Renal cortical epithelial cell (primary cell): ENCODE measurements at regions not wholly inside any gene's neighbourhood (a gene's known extent, or its start where the extent isn't known, plus 50 kb on each side); places are given as distances from the start of the nearest gene placed in this dataset.
"Not testable (repeated sequence)": the region's sequence is repeated elsewhere in the genome, so short reads cannot be mapped to it uniquely, and the experiment has no call there.

Experiments used
- DNase-seq: peaks from one replicate; pipeline ENCODE4 v3.0.0-alpha.2; 2011; ENCODE audit warnings: low read depth

DNA sequence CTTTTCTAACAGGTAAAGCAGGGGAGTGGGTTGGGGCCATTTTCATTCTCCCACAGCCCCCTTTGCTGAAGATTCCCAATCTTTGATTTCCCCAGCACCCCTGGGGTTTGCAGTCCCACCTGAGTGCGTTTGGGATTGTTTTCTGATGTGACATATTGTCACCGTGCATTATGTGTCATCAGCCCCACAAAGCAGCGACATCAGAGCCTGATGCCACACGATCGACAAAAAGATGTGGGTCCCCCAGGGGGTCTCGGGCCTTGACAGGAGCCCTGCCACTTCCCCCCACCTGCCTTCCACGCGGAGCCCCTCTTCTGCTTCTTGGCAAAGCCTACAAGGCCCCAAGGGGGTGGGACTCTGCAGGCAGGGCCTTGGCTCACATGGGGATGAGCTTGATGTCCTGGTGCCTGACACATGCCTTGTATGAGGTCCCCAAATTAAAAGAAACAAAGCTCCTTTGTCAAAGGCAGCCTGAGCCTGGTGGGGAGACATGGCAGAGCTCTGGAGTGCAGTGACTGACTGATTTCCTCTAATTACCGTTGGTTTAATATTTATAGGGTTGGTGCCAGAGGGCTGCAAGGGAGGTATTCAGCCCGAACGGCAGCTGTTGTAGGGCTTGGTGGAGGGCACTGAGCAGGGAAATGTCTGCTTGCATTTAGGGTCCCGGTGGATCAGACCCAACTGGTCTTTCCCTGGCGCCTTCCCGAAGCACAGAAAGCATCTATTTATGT lies 149.2 kb downstream of the MIAT start:
- DNase-seq: no peak

DNA sequence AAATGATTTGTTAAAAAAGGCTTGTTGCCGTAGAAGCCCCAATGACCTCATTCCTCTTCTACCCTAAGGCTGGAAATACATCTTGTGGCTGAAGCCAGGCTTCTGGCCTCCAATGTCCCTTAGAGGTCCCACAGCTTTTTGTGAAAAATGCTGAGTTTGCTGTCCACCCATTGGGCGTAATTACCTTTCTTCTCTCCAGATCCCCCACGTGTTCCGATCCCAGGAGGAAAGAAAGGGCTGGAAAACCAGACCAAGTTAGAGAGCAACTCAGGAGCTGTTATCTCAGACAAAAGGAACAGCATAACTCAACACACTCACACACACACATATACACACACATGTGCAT lies 154.2 kb downstream of the MIAT start:
- DNase-seq: no peak

DNA sequence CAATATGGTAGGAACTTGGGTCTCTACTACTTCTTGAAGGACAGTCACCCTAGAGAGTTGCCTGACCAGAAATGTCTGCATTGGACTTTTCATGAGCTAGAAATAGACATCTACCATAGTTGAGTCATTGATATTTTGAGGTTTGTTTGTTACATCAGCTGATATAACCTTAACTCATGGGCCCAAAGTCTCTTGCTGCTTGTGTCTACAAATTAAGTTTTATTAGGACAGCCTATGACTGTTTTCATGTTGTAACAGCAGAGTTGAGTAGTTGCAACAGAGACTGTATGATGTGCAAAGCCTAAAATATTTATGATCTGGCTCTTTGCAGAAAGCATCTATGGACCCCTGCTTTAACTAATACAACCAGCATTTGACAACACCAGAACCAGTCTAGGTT lies 155.3 kb downstream of the MIAT start:
- no peak for DNase-seq

DNA sequence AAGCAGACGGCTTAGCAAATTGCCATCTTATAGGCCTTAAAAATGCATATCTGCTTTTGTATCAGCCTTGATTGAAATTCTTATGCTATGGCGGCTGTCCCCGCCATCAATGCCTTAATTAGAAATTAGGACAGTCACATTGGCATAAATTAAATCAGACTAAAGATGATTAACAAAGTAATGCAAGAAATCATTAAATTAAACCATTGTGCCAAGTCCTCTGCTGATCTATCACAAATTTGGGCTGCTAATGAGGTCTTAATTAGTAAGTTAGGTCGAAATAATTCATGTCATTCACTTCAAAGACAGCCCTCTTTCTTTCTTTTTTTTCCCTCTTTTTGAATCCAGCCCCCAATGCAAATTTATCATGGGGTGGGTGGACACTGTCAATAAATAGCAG lies 159.3 kb downstream of the MIAT start:
- DNase-seq: no peak

DNA sequence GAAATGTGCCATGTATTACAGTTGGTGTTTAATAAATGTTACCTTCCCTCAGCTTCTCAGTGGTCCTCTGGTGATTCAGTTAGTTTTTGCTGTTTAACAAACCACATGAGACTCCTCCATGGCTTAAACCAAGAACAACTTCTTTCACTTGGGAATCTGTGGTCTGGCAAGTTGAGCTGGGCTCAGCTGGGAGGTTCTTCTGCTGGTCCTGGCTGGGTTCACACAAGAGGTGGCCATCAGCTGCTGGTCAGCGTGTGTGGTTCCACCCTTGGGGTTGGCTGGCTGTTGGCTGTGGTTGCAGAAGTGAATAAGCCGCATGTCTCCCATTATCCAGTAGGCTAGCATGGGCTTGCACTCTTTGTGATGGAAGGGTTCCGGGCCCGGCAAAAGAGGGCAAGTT lies 160.5 kb downstream of the MIAT start:
- DNase-seq: no peak

DNA sequence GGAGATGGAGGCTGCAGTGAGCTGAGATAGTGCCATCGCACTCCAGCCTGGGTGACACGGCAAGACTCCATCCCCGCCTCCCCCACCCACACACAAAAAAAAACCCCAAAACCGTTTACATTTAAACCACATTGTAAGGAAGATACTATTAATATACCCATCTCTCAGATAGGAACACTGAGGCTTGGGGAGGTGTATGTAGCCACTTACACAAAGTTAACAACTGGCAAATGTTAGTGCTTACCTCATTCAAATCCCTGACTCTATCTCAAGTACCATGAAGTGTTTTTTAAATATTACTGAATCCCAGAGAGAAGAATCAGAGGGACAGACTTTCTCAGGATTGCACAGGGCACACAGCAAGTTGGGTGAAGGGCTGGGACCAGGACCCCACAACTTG lies 164.5 kb downstream of the MIAT start:
- no peak for DNase-seq

DNA sequence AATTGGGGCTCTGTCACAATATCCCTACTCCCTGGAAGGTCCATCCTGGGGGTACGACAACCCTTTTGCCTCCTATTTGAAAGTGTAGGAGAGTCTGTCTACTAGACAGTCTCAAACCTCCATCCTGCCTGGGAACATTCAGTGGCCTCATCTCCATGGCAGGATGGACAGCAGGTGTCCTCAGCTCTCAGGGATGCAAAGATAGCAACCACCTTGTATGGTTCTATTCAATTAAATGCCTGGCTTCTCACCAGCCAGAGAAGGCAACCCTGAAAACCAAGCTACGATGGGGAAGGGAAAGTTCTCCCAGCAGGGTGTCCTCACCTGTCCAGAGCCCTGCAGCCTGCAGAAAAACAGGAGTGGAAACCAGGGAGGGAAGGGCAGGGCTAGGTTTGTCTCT lies 164.9 kb downstream of the MIAT start:
- no peak for DNase-seq

DNA sequence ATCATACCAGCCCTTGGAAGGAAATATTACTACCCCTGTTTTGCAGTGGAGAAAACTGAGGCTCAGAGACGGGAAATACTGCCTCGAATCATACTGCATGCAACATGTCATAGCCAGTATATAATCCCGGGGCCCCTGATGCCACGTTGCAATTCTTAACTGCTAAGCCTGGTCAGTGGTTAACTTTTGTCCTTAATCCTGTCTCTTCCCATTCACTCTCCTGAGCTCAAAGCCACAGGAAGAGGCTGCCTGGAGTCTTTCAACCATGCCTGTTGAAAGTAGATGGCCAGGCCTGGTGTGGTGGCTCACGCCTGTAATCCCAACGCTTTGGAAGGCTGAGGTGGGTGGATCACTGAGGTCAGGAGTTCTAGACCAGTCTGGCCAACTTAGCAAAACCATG lies 166.6 kb downstream of the MIAT start:
- DNase-seq: no peak

DNA sequence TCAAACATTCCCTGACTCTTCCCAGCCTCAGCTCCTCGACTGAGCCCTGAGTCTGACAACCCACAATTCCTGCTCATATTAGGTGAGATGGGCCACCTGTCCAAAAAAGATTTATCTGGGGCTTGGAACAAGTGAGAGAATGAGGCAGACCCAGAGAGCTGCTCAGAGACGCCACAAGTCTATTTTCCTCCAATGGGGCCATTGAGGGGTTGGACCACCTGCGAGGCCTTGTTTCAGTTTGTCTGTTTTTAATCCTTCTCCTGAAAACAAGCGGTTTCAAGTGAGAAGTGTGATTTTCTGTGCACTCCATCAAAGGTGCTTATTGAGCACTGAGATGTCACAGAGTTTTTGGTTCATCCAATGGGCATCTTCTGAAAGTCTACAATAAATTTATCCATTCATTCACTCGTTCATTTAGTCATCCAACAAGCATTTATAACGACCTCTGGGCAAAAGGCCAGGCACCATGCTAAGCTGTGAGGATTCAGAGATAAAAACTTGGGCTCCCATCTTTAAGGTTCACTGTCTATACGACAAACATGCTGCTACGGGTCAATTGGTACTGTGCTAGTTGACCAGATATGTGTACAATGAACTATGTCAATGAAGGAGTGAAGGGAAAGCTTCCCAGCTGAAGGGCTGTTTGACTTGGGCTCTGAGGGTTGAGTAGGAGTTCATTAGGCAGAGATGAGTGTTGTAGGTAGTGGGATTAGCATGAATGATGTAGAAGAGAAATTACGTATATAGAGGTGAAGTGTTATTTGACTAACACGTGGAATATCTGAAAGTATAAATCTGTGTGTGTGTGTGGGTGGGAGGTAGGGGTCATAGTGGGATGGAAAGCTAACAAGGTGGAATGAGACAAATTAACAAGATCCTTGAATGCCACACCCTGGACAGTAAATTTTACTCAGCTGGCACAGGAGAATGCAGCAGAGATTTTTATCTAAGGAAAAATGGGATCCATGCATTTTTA lies 168.9 kb downstream of the MIAT start:
- no peak for DNase-seq

DNA sequence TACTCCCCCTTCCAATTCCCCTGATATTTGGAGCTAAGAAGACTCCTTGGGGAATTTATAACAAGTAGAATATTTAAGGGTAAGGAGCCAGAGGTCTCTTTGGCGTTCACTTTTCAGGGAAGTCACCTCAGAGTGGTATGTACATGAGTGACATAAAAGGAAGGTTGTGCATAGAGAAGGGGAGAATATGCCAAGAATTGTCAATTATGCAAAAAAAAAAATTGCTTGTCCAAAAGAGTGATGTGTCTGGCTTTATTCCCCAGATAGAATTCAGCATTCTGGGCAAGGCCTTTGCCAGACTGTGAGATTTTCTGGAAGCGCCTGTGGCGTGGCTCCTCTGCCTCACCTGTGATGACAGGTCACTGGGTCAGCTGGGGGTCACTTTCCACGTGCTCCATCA lies 170.2 kb downstream of the MIAT start:
- no peak for DNase-seq

DNA sequence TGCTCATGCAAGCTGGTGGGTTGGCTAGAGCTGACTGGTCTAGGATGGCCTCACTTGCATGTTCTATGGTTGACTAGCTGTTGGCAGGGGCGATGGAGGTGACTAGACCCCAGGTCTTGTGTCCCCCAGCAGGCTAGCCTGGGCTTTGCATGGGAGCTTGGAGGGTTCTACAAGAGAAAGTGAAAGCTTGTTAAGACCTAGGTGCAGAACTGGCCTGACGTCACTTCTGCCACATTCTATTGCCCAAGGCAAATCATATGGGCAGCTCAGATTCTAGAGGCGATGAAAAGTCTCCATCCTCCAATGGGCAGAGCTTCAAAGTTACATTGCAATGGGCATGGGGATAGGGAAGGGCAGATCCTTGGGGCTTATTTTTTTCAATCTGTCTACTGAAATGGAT lies 170.9 kb downstream of the MIAT start:
- DNase-seq: no peak

DNA sequence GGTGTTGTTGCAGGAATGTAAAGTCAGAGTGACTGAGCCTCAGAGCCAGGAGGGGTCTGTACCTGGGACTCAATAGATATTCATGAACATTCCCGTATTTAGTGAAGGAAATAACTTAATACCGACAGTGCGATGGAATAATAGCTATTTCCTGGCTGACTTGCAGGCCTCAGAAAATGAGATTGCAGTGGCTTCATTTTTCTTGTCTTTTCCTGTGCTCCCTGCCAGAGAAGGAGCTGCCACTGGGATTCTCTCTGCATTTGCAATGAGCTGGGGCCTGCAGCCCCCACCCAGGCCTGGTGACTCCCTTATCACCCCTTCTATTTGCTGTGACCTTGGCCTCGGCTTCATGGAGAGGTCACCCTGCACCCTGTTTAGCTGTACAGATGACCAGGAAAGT lies 173.4 kb downstream of the MIAT start:
- no peak for DNase-seq

DNA sequence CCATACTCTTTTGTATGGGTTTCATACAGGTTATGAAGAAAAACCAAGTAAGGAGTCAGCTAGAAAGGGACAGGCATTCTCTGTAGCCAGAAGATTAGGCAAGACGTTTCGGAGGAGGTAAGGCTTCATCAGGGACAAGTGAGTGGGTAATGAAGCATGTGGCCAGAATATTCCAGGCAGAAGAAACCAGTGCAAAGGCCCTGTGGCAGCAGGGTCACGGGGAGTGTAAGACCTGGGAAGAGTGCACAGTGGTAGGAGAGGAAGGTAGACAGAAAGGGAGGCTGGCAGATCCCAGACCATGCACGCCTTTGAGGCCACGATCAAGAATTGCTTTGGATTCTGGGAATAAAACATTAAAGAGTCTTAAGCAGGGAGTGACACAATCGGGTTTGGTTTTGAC lies 177.6 kb downstream of the MIAT start:
- no peak for DNase-seq

DNA sequence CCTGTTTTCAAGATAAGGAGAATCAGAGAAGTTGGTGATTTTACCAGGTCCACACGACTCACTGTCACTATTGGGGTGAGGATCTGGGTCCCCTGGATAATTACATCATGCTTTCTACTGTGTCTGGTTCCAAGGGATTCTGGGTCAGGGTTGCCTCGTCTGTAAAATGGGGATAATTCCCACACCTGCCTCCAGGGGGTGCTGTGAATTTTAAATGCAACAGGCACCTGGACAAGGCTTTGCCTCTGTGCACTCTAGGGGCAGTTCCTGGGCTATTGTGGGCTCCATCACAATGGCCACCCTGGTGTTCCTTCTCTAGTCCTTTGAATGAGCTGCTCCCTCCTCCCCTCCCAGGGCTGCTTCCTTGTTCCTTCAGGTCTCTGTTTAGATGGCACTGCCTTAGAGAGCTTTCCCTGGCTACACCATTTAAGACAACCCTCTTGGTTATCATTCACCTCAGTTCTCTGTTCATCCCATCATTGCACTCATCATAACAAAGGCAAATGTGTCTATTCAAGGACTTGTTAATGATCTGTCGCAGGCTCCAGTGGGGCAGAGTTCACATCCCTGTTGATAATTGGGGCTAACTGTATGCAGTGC lies 178.6 kb downstream of the MIAT start:
- peak; percentile 24 for DNase-seq

DNA sequence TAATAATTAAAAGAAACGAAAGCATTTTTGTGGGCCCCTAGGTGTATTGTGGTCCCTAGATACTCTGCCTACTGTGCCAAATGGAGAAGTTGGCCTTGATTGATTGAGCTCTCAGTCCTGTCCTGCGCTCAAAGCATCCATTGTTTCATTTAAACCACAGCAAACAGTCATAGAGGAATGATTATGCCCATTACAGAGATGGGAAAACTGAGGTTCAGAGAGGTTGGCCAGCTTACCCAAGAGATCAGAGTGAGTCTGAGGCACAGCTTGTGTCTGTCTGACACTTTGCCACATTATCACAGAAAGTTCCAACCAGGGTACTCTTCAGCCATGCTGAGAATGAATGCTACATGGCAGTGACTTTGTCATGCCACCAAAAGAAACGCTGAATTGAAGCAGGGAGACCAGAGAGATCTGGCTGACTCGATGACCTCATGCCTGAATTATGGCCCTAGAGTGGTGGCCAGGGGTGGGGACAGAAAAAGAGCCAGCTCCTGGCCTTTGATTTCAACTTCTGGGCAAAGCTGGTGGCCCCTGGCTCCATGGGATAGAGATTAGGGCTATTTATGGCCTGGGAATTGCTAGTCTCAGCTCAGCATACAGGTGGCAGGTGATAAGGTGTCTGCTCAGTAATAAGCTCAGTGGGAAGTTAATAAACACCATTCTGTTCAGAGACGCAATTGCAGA lies 180.5 kb downstream of the MIAT start:
- no peak for DNase-seq

DNA sequence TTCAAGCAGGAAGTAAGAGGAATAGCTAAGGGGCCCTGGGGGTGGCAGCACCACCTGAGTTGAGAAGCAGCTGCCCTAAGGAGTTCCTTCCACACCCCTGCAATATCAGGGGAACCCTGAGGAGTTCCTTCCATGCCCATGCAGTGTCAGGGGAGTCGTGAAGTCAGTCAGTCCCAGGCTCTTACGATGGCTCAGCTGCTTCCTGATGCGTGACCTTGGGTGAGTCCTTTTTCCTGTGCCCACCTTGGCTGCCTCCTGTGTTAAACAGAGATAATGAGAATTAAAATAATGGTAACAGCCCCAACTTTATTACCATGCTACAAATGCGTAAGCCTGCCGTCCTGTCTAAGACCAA lies 181.1 kb downstream of the MIAT start:
- DNase-seq: no peak

DNA sequence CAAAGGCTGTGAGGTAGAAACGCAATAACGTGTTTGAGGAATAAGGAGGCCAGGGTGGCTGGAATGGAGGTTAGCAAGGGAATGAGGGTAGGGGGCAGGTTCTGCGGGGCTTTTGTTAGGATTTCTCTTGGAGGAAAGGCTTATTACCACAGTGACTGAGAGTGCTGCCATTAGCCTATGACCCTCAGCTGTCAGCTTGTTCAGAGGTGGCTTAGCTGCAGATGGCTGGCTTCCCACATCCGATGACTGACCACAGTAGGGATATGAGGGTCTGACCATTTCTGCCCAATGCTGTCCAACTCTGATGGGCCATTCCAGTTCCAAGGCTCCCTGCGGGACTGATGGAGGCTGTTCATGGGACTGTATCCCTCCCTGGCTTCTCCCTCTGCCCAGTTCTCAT lies 181.8 kb downstream of the MIAT start:
- DNase-seq: no peak

DNA sequence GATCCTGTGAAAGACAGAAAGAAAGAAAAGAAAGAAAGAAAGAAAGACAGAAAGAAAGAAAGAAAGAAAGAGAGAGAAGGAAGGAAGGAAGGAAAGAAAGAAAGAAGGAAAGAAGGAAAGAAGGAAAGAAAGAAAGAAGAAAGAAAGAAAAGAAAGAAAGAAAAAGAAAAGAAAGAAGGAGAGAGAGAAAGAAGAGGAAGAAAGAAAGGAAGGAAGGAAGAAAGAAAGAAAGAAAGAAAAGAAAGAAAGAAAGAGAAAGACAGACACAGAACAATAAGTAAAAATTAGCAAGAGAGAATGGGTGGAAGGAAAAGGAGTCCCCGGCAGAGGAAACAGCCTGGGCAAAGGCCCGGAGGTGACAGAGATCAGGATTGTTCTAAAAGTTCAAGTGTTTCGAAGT lies 183.4 kb downstream of the MIAT start:
- not testable (repeated sequence) for DNase-seq

DNA sequence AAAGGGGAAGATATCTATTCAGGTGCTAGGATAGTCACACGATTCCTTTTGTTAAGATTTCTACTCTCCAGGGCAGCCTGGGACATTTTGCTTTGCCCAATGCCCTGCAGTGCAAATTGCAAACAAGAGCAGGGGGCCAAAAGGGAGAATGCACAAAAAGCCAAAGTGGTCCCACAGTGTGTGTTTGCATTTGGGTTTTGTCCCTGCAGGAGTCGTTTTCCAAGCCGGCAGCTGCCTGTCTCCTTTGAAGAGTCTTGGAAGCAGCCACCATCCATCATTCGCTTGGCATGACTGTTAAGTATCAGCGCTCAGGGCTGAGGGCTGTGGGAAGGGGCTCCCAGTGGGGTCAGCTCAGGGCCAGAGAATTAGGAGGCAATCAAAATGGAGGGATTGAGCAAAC lies 184.7 kb downstream of the MIAT start:
- DNase-seq: no peak

DNA sequence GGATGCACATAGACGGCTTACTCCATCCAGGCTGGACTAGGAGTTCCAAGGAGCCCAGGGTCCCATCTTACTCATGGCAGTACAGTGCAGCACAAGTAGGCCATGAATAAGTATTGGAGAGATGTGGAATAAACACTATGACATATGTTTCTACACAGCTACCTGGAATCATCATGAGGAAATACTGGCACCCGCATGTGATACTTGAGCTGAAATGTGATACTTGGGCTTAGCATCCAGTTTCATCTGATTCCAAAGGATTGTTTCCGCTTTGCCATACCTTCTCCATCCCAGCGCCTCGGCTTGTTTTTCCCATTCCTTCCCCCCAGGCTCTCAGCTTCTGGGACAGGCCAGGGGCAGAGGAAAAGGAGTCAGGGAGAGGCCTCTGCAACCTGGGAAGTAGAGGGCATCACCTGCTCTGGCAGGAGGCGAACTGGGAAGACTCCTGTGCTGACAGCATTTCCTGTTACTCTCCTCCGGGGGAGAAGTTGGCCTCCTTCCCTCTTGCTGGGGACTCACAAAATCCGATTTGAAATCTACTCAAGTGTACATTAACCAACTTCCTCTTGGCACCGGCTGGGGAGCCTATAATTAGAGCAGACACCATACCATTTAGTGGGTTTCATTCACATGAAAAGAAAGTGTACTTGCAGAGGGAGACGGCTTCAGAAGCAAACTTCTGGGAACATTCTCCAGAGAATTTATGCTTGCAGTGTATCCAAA lies 187.8 kb downstream of the MIAT start:
- peak; percentile 24 for DNase-seq

DNA sequence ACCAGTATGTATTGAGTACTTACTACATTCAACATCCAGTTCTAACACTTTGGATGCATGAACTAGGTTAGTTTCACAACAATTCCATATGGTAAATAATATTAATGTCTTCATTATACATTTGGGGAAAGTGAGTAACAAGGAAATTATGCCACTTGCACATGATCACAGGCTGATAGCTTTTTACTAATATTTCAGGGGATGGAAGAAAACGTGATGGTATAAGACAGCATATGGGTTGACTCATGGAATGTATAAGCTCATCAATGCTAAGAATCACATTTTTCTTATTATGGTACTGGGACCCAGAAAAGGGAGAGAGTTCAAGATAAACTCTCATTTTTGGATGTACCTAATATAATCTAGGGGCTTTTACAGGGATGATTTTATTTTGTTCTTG lies 188.7 kb downstream of the MIAT start:
- no peak for DNase-seq

DNA sequence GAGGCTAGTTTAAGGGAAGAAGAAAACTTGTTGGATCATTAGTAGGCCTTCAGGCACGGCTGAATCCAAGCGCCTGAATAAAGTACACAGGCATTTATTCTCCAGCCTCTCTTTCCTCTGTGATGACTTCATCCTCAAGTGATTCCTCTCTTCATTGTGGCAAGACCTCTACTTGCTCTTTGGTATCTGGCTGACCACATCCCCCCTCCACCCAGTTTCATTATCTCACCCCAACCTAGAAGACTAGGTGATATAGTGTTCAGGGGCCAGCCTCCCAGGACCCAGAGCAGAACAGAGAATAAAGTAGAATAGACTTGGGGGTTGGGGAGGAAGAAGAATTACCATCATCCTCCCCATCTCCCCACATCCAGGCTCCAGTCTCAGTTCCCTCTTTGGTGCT lies 189.3 kb downstream of the MIAT start:
- DNase-seq: peak; percentile 54
